ENCODE measurements at regions not wholly inside any gene's neighbourhood (a gene's known extent, or its start where the extent isn't known, plus 50 kb on each side); places are given as distances from the start of the nearest gene placed in this dataset.
"Not testable (repeated sequence)": the region's sequence is repeated elsewhere in the genome, so short reads cannot be mapped to it uniquely, and the experiment has no call there.

DNA sequence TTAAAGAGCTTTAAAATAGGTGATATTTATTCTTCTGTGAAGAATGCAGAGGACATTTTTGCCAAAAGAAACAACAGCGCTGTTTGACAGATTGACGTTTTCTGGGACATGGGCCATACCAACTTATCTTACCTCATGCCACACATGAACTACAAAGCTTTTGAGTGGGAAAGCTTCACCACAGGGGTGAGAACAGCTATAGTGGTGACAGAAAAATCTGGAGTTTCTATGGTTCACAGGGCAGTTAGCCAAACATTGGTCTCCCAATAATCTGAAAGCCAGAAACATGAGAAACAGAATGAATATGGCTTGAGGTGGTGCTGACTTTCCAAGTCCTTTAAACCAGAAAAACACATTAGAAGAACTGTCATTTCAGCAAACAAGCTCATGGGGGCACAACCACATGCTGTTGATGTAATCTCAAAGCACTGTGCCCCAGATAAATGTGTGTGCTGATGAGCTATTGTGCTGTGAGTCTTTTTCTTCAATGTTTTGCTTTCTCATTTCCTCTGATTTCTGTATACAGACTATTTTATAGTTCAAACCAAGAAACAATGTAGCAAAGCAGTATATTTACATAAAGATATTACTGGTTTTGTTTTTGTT lies 905.4 kb downstream of the SLC16A7 start:
- no peak for DNase-seq (ENCODE audit: low spot score)

DNA sequence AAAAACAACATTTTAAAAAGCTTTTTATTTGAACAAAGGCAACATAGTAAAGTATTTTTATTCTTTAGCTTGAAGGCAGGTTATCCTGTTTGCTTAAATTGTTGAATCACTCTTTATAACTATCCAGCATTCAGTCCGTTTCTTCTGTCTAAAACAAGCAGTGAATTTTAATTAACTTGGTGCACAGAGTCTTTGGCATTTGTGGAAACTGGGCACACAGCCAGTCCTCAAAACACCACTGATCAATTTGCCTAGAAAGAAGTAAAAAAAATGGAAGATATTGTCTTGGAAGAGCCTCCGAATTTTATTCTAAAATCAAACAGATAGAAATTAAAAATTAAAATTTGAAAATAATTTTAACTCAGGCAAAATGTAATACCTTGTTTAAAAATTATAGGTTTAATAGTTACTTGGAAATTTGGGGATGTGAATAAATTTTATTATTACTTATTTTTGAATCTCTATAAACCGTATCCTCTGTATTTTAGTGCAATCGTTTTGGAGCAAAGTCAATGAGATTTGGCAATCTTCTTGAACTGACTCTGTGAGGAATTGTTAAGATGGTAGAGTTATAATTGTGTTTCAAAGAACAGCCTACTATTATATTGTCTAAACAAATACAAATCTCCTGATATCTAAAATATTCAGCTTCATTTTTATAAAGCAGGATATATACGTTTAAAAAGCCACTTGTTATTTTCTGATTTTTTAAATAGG lies 927.0 kb downstream of the SLC16A7 start:
- no peak for DNase-seq (ENCODE audit: low spot score)

DNA sequence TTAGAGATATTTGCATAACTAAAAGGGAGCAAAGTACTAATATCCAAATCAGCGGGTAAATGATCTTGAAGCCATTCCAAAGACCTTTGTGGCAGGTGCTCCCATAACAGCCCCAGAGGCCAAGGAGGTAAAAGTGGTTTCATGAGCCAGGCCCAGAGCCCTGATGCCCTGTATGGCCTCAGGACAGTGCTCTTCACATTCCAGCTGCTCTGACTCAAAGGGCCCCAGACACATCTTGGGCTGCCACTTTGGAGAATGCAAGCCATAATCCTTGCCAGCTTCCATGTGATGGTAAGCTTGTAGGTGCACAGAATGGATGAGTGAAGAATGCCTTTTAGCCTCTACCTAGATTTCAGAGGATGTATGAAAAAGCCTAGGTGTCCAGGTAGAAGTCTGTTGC lies 933.4 kb downstream of the SLC16A7 start:
- no peak for DNase-seq (ENCODE audit: low spot score)

DNA sequence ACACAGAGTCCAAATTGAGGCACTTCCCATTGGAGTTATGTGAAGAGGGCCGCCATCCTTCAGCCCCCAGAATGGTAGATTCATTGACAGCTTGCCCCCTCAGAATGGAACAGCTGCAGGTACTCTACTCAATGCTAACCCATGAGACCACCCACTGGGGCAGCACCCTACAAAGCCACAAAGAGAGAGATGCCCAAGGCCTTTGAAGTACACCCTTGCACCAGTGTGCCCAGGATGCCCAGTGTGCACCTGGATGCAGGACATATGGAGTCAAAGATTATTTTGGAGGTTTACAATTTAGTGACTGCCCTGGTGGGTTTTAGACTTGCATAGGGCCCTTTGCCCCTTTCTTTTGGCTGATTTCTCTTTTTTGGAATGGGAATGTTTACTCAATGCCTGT lies 933.9 kb downstream of the SLC16A7 start:
- DNase-seq (ENCODE audit: low spot score), result no peak

DNA sequence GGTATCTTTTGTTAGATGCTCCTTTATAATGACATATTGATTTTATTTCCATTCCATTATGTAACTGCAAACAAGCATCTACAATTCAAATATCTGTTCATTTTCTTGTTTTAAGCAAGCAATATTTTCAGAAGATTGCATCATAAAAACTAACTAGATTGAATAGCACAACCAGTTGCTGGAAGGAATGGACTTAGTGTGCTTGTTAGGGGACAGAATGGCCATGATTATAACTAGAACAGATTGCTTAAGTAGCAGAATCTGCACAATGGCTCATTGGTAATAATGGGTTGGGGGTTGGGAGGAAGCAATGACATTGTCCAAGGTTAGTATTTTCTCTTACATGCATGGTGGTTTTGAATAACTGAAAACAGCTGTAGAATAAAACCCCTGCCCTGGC lies 939.5 kb downstream of the SLC16A7 start:
- no peak for DNase-seq (ENCODE audit: low spot score)

DNA sequence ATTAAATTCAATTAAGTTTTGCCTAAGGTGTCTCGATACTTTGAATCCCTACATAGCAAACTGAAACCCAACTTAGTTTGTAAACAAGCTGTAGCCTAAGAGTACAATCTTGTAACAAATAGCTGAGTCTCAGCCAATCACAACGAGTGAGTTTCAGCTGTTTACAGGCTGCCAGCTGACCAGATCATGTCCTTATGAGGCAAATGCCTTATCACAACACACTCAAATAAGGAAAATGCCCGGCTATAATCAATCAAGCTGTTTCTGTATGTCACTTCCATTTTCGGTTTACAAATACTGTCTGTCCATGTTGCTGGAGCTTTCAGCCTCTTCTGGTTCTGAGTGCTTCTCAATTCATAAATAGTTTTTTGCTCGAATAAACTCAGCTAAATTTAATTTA lies 943.8 kb downstream of the SLC16A7 start:
- no peak for DNase-seq (ENCODE audit: low spot score)

DNA sequence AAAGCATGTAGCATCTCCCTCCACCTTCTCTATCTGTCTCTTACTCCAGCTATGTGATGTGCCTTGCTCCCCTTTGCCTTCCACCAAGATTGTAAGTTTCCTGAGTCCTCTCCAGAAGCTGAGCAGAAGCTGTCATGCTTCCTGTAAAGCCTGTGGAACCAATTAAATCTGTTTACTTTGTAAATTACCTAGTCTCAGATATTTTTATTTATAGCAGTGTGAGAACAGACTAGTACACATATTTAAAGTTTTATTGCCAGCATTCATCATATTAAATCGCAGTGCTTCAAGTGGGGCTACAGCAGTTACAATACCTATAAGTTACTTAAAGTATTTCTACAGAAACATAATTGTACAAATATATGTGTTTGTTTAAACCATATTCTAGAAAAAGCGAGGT lies 973.1 kb downstream of the SLC16A7 start:
- DNase-seq (ENCODE audit: low spot score), result no peak

DNA sequence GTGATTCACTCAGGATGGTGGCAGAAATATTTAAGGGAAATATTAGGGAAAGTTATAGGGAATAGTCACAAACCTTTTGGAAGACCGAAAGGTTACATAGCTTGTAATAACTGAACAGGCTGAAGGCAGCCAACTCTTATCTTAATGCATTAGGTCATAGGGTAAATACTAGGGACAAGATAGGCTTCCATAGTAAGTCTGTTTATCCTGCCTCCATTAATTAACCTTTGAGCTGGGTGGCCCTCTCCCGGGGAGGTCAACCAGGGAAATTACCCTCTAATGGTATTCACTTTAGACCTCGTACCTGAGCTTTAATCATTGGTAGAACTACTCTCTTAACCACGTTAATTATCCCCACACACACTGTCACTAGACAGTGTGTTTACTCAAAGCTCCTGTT lies 981.8 kb downstream of the SLC16A7 start:
- DNase-seq (ENCODE audit: low spot score), result no peak

DNA sequence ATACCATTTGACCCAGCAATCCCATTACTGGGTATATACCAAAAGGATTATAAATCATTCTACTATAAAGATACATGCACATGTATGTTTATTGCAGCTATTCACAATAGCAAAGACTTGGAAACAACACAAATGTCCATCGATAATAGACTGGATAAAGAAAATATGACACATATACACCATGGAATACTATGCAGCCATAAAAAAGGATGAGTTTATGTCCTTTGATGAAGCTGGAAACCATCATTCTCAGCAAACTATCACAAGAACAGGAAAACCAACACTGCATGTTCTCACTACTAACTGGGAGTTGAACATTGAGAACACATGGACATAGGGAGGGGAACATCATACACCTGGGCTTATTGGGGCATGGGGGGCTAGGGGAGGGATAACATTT lies 991.8 kb downstream of the SLC16A7 start:
- not testable (repeated sequence) for DNase-seq (ENCODE audit: low spot score)

DNA sequence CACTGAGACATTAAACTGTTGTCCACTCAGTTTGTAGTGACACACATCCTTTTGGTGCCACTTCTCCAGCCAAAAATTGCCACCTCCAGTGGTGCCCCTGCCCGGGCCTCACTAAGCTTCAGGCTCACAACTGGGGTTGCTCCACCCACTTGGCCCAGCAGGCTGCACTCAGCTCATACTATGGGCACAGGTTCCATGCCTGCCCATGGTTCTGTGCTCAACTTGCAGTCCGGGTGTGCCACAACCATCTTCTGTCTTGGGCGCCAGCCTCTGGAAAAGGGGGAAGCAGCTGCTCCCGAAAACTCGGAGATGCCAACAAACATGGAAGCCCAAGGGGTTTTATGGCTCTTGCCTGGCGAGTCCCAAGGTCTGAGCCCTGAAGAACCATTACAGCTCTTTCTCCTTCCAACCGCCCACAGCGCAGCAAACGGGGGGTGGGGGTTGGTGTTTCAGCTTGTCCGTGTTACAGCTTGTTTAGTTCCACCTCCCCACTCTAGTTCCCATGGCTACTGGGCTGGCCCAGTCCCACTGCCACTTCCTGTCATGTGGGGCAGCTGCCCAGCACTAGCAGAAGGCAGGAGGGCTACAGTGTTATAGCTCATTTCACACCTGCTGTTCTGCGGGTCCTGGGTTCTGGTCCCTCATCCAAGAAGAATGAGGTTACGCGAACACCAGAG lies 998.3 kb downstream of the SLC16A7 start:
- no peak for DNase-seq (ENCODE audit: low spot score)

DNA sequence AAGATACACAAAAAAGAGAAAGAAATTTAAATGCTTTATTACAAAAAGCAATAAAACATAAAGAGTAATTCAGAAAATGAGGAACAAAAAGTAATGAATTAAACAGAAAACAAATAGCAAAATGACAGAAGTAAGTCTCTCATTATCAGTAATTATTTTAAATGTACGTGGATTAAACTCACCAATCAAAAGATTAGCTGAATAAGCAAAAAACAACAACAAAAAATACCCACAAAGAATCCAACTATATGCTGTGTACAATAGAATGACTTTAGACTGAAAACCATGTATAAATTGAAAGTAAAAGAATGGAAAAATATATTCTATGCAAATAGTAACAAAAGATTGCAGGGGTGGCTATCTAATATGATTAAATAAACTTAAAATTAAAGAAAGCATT lies 1006.8 kb downstream of the SLC16A7 start:
- no peak for DNase-seq (ENCODE audit: low spot score)

DNA sequence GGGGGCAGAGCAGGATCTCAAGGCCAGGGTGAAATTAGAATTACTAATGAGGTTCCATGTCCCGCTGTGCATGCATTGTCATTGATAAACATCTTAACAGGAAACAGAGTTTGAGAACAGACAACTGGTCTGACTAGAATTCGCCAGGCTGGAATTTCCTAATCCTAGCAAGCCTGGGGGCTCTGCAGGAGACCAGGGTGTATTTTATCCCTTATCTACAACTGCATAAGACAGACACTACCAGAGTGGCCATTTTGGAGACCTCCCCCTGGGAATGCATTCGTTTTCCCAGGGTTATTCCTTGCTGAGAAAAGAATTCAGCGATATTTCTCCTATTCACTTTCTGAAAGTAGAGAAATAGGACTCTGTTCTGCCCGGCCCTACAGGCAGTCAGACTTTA lies 1007.6 kb downstream of the SLC16A7 start:
- DNase-seq (ENCODE audit: low spot score), result not testable (repeated sequence)

DNA sequence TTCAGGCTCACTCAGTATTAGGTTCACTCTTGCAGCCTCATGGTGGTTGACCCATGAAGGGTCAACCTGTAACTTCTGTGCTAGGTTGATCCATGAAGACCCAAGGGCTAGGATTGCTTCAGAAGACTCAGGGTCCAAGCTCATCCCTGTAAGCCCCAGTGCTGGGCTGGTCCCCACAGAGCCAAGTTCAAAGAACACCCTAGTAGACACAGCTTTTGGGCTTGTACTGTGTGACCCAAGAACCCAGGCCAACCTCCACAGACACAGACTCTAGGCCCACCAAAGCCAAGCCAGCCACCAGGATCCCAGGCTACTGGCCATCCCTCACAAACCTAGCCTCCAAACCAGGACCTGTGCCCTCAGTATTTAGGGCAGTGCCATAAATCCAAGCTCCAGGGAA lies 1020.6 kb downstream of the SLC16A7 start:
- DNase-seq (ENCODE audit: low spot score), result no peak

DNA sequence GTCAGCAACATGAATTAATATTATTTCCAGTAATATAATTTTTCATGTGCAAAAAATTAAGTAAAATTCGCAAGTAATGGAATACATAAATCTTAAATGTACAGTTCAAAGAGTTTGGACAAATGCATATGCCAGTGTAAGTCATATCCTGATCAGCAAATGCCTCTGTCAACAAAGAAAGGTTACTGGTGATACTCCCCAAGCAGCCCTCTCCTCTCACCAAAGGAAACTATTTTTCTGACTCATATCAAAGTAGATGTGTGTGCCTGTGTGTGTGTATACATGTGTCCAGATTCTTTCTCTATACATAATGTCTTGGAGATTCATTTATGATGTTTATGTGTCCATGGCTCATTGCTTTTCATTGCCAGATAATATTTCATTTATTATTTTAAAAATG lies 1035.0 kb downstream of the SLC16A7 start:
- no peak for DNase-seq (ENCODE audit: low spot score)

DNA sequence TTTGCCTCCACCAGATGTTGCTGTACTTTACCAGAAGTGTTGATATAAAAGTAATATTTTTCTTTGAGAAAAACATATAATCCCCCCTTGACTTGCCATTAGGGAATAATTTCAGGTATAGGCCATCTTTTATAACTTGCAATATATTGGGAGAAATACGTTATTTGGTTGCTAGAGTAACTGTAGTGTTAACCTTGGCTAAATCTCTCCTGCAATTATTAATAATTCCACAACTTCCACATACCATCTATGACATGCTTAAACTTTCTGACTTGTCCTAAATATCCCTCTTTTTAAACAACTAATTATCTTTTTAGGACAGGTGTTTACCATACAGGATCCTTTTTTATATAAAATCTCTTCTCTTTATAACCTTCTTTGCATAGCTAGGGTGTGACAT lies 1048.2 kb downstream of the SLC16A7 start:
- DNase-seq (ENCODE audit: low spot score), result no peak

DNA sequence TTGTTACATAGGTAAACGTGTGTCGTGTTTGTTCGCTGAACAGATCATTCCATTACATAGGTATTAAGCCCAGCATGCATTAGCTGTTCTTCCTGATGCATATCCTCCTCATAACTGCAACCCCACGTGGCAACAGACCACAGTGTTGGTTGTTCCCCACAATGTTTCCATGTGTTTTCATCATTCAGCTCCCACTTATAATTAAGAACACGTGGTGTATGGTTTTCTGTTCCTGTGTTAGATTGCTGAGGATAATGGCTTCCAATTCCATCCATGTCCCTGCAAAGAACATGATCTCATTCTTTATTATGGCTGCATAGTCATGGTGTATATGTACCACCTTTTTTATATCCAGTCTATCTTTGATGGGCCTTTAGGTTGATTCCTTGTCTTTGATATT lies 1071.1 kb downstream of the SLC16A7 start:
- DNase-seq (ENCODE audit: low spot score), result no peak

DNA sequence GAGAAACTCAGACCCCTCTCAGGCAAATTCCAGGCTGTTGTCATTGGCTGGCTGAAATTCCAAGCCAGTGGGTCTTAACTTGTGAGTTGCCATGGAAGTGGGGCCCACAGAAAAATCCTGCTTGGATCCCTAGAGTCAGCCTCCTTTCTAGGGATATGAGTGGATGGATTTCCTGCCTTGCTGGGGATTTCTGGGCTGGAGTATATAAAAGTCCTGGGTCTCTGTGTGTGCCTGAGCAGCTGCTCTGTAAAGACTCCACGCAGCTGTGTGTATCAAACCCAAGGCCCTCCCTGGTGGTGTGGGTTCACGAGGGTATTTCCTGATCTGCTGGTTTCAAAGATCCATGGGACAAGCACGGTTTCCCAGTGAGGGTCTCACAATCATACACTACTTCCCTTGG lies 1077.1 kb downstream of the SLC16A7 start:
- DNase-seq (ENCODE audit: low spot score), result no peak

DNA sequence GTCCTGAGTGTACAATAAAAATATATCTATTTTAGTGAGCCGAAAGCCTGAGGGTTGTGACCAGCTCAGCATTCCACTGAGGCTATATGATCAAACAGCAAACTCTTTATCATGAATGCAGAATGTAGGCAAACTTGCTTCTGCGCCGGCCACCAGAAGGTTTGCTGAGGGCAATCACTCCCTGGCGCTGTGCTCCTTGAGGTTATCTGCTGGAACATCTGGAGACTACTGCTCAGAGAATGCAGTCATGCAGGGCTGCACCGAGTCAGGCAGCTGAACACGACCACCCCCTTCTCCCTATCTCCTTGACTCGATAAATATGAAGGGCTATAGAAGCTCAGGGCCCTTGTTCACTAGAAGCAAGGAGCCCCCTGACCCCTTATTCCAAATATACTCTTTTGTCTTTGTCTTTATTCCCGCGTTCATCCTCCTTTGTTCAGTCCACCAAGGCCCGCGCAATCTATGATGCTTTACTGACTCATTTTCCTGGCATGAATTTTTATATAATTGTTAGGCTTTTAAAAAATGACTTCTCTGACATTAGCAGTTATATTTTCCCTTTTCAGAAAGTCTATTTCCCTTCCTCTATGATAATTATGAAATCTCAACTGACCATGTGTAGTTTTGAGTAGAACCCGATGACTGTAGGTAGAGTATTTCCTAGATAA lies 1089.3 kb downstream of the SLC16A7 start:
- DNase-seq (ENCODE audit: low spot score), result no peak

DNA sequence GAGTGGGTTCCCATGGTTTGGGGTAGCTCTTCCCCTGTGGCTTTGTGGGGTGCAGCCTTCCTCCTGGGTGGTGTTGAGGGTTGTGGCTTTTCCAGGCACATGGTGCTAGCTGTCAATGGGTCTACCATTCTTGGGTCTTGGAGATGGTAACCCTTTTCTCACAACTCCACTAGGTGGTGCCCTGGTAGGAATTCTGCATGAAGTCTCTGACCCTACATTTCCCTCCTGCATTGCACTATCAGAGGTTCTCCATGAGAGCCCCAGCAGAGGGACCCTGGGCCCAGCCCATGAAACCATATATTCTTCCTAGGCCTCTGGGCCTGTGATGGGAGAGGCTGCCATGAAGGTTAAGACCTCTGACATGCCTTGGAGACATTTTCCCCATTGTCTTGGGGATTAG lies 1093.3 kb downstream of the SLC16A7 start:
- no peak for DNase-seq (ENCODE audit: low spot score)

DNA sequence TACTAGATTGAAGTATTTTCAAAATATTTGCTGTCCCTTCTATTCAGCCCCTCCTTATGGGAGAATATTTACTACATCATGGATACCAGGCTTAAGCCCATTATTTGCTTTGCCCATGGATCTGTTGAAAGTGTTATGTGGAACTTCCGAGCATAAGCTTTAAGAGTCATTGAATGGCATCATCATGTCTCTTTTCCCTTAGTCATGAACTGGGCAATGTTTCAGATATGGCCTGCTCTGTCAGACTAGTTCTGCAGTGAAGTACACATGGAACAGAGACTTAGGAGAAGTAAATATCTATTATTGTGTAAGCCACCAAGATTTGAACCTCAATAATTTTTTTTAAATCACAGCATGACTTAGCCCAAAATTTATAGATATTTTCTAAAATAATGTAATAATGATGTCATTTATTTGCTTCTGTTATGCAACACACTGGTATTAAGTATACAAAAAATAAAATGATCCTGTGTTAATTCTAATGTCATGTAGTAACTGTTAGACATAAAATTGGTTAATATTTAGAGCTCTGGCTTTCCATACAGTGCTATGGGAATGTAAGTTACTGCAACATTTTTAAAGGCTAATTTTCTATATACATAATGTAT lies 1097.3 kb downstream of the SLC16A7 start:
- DNase-seq (ENCODE audit: low spot score), result no peak

DNA sequence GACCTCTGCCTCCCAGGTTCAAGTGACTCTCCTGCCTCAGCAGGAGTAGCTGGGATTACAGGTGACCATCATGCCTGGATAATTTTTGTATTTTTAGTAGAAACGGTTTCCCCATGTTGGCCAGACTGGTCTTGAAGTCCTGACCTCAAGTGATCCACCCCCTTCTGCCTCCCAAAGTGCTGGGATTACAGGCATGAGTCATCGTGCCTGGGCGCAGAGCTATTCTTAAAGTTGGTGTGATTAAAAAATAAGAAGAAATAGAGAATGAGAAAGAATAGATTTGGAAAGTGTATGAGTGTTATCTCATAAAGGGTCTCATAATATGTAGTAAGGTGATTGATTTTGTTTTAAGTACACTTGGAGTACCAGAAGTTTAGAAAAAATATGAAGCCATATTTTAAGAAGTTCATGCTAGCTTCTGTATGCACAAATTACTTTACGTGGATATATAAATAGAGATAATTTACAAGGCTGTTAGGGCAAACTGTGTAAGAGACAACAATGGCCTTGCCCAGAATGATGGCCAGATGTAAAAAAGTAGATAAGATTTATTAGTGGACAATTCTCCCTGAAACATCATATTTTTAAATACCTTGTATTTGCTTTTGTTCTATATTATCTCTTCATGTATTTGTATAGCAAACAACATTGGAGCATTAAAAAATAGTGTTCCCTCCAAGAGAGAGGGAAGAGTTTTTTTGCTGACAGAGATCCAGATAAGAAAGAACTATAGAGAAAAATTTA lies 1108.5 kb downstream of the SLC16A7 start:
- DNase-seq (ENCODE audit: low spot score), result no peak

DNA sequence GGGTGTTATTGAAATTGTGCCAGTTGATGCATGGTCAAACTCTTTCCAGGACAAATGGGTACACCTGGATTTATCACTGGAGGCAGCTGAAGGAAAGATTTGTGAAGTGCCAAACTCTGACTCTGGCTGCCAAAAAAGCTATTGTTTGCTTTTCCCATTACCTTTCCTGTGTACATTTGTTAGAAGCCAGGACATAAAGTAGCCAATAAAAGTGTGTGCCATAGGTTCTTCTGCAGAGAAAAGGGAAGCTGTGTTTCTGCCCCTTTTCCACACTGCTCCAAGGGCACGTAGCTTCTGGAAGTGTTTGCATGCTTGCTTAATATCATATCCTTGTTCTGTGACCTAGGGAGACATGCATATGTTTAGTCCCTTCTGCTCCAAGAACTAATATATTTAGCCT lies 1114.4 kb downstream of the SLC16A7 start:
- DNase-seq (ENCODE audit: low spot score), result no peak
